A549 (cell line): ENCODE measurements at regions not wholly inside any gene's neighbourhood (a gene's known extent, or its start where the extent isn't known, plus 50 kb on each side); places are given as distances from the start of the nearest gene placed in this dataset.

Experiments
- CTCF ChIP-seq: fragments of >200 bp; sonication (Bioruptor Twin); formaldehyde crosslinking; IDR thresholded peaks from 3 replicates; pipeline ENCODE4 v1.5.1; 2016
- EHMT2 ChIP-seq: fragments of 200-600 bp; sonication (generic); IDR thresholded peaks from 2 replicates; pipeline ENCODE4 v1.6.1; 2016; ENCODE audit warnings: antibody characterized with exemption, low read depth, mild to moderate bottlenecking, moderate library complexity
- NR3C1 ChIP-seq: fragments of >200 bp; sonication (Bioruptor Twin); formaldehyde crosslinking; IDR thresholded peaks from 3 replicates; pipeline ENCODE4 v1.6.1; 2017
- POLR2AphosphoS2 ChIP-seq: conservative IDR thresholded peaks from 2 replicates; pipeline ENCODE4 v1.6.1; 2012; ENCODE audit warnings: low read length, improper control_type of control experiment, inconsistent platforms
- USF2 ChIP-seq: fragments of 450-650 bp; IDR thresholded peaks from 2 replicates; pipeline ENCODE4 v1.6.1; 2014; ENCODE audit warnings: antibody characterized with exemption

- TF ChIP-seq CTCF: no peak
- TF ChIP-seq NR3C1: no peak
- TF ChIP-seq EHMT2: no peak
- no peak for TF ChIP-seq POLR2AphosphoS2
- TF ChIP-seq USF2: no peak
These were observed 196.5 kb downstream of the HERPUD2 start for GRCh38 chr7:35498416-35498815.
